Midbrain (tissue), 1 donor: ENCODE measurements at regions not wholly inside any gene's neighbourhood (a gene's known extent, or its start where the extent isn't known, plus 50 kb on each side); places are given as distances from the start of the nearest gene placed in this dataset.
A peak's percentile ranks its signal among the peaks of the same experiment; 100 is the strongest.
"Not testable (repeated sequence)": the region's sequence is repeated elsewhere in the genome, so short reads cannot be mapped to it uniquely, and the experiment has no call there.

Experiments
- DNase-seq: peaks from one replicate; lab custom pipeline; 2025; lab: John Stamatoyannopoulos, UW

DNA sequence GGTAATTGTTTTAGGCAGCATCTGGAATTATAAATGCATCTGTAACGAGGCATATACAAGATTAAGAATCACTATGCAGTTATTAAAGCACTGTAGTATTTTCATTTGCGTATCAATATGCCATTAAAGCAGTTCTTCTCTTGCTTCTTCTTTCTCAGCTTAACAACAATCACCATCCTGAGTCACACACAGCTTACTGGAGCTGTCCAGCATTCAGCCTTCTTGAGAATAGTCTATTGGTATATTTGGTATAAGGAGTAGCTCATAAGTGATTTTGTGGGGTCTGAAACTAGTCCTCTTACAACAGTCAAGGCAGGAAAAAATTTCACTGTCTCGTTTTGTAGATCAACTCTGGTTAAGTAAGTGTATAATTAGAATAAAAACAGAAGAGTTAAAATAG lies 523.0 kb upstream of the FOXG1 start:
- DNase-seq: no peak

DNA sequence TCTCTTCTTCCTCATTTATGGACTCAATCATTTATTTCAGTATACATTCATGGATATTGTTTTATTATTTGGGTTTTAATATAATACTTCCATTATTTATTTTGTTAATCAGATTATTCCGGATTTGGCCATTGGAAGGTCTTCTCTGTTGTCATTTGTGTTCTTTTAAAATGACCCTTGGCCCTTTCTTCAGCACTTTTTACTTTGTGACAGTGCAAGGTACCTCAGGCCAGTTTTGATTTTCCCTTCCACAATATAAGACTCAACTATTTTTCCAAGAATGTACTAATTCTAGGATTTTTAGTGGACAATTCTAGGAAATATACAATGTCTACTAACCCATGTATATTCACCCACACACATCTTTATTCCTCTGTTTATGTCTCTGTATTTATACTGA lies 521.4 kb upstream of the FOXG1 start:
- no peak for DNase-seq

DNA sequence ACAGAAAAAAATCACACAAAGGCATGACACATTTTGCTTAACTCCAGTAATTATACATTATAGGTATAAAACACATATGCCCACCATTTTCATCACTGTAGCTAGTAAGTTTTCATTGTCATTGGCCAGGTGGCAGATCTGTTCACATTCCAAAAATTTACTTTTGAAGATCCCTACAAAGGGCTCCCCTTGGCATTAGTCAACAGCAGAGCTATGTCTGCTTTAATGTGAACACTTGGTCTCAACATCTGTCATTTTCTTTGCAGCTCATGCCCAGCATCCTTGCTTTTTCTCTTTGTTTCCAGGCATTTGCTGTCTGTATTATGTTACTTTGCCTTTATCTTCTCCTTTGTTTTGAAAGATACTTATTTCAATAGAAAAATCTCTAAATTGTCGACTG lies 519.1 kb upstream of the FOXG1 start:
- DNase-seq: no peak

DNA sequence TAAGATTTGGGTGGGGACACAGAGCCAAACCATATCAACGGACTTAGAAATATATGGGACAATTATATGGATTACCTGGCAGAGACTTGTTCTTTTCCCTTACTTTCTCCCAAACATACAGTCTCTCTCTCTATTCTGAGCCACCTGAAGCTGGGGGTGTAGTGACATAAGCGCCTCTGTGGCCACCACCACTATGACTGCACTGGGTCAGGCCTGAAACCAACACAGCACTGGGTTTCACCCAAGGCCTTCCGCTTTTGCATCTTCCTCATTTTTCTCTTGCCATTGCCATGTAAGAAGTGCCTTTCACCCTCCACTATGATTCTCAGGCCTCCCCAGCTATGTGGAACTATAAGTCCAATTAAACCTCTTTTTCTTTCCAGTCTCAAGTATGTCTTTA lies 514.5 kb upstream of the FOXG1 start:
- DNase-seq: not testable (repeated sequence)

DNA sequence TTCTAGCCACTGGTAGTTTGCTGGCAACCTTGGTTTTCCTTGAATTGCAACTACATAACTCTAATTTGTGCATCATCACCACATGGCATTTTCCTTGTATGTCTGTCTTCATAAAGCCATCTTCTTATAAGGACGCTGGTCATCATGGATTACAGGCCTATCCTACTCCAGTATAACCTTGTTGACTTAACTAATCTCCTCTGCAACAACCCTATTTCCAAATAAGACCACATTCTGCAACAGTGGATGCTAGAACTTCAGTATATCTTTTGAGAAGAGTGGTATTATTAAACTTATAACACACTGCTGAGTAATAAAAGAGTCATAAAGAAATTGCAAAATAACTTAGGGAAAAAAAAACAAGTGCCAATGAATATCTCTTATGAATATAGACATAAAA lies 511.8 kb upstream of the FOXG1 start:
- no peak for DNase-seq

DNA sequence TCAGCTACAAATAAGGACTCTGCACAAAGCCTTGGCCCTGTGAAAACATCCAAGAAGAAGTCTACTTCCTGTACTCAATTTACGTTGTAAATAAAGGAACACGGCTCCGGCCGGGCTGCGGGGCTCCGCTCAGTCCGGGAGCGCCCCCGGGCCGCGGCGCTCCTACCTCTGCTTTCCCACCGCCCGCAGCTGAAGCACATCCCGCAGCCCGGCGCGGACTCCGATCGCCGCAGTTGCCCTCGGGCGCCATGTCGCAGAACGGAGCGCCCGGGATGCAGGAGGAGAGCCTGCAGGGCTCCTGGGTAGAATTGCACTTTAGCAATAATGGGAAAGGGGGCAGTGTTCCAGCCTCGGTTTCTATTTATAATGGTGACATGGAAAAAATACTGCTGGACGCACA lies 502.3 kb upstream of the FOXG1 start:
- DNase-seq: no peak

DNA sequence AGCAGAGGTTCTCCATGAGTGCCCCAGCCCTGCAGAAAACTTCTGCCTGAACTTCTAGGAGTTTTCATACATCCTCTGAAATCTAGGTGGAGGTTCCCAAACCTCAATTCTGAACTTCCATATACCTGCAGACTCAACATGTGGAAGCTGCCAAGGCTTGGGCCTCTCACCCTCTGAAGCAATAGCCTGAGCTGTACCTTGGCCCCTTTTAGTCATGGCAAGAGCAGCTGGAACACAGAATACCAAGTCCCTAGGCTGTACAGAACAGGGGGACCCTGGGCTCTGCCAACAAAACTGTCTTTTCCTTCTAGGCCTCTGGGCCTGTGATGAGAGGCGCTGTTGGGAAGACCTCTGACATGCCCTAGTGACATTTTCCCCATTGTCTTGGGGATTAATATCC lies 494.3 kb upstream of the FOXG1 start:
- no peak for DNase-seq

DNA sequence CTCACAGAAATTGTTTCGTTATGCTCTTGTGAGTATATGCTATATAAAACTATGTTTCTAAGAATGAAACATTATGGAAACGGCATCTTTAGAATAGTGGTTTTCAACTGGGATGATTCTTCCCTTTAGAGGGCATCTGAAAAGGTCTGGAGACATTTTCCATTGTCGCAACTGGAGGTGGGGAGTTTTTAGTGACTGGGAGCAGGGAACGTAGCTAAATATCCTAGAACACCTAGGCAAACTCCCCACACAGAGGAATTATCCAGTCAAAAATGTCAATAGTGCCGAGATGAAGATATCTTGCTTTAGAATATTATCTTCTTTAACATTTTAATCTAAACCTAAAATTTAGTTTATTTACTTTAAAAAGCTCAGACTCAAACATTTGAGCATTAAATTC lies 486.1 kb upstream of the FOXG1 start:
- DNase-seq: no peak

DNA sequence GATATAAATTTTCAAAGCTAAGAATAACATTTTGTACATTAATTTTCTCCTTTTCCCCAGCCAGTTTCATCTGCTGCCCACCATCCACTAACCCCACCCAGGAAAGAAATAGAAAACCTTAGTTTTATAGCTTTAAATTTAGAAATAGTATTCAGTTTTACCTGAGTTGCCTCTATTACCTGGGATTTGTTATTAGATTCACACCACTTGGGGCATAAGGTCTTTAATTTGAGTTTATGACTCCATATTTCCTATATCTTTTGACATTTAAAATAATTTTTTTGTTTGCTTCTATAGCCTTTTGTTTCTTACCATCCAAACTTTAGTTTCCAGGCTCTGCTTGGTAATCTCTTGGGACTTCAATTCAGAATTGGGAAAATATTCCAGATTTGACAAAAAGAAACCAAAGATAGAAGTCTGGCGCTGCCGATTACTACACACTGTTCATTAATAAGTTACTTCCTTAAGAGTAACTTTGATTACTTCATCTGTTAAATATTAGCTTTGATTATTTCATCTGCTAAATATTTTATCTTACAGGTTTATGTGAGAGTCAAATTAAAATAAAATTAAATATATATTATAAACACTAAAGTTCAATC lies 485.5 kb upstream of the FOXG1 start:
- no peak for DNase-seq

DNA sequence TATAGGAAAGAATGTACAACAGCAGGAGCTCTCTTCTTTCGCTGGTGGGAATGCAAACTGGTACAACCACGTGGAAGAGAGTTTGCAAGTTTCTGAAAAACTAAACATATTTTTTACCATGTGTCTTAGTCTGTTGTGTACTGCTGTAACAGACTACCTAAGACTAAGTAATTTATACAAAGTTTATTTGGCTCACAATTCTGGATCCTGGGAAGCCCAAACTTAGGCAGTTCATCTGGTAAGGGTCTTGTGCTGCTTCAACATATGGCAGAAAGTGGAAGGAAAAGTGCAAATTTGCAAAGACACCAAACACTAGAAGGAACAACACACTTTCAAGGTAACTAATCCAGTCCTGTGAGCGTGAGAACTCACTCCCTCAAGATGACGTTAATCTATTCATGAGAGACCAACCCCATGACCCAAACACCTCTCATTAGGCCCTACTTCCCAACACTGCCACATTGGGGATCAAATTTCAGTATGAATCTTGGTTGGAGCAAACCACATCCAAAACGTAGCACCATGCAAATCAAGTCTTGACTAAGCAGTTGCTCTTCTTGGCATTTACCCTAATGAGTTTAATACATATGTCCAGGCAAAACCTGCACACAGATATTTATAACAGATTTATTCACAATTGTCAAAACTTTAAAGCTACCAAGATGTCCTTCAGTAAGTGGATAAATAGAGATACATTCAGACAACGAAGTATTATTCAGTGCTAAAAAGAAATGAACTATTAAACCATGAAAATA lies 481.9 kb upstream of the FOXG1 start:
- no peak for DNase-seq

DNA sequence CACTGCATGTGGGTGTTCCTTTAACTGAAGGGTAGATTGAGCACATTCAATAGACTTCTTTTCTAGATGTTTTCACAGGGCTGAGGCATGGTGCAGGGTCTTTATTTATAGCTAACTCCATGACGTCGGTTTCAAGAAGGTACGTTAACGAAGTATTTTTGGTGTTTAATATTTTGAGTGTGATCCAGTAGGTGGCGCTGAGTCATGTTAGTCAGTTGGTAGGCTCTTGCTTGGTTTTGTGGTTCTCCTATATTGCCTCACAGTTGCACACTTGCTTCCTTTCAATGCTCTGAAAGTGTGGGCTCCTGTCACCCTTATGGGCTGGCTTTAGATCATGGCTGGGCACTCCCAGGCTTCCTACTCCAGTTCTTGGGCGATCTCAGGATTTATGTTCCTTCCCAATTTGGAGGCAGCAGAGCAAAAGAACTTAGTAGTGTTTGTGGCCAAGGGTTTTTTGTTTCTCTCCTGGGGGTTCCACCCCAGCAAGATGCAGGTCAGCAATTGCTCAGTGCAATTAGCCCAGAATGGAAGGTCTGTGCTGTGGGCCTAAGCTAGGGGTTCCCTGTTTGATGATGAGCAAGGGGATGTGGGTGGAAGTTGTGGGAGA lies 471.6 kb upstream of the FOXG1 start:
- DNase-seq: no peak

DNA sequence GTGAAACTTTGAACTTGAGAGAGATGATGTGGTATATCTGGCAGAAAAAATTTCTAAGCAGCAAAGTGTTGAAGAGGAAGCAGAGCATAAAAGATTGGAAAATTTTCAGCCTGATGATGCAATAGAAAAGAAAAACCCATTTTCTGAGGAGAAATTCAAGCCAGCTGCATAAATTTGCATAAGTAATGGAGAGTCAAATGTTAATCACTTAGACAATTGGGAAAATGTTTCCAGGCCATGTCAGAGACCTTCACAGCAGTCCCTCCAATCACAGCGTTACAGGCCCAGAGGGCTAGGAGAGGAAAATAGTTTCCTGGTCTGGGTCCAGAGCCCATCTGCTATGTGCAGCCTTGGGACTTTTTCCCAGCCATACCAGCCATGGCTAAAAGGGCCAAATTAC lies 469.0 kb upstream of the FOXG1 start:
- peak; percentile 12 for DNase-seq

DNA sequence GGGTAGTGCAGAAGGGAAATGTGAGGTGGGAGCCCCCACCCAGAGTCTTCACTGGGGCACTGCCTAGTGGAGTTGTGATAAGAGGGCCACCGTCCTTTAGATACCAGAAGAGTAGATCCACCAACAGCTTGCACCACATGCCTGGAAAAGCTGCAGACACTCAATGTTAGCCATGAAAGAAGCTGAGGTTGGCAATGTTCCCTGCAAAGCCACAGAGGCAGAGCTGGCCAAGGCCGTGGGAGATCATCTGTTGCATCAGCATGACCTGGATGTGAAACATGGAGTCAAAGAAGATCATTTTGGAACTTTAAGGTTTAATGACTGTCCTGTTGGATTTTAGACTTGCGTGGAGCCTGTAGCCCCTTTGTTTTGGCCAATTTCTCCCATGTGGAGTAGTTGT lies 468.4 kb upstream of the FOXG1 start:
- no peak for DNase-seq

DNA sequence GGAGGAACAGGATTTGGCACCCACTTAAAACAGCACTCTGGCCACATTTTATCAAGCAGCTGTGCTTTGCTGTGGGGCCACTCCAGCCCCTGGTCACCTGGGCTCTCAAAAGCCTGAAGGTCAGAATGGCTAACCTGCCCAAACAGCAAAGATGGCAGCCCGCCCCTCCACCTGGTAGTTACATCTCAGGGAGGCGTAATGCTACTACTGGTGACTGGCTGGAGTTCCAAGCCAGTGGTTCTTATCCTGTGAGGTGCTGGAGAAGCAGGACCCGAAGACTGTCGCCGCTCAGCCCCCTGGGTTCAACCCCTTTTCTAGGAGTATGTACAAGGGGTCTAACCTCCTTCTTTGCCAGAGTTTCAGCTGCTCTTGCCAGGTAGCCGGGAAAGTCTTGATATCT lies 467.4 kb upstream of the FOXG1 start:
- no peak for DNase-seq

DNA sequence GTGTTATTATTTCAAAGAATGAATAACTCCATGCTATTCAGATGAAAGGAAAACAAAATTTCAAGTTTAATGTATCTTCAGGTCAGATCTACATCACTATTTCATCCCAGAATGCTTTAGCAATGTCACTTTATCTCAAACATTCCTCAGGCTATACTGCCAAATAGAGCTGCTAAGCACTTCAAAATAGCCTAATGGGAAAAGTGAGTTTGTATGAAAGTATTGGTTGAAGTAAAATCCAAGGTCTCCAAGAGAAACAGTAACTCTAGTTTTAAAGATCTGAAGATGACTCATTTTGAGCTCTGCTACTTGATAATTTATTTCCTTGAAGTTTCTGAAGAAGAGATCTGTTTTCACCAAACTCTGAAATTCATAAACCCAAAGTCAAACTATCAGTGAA lies 466.2 kb upstream of the FOXG1 start:
- DNase-seq: no peak

DNA sequence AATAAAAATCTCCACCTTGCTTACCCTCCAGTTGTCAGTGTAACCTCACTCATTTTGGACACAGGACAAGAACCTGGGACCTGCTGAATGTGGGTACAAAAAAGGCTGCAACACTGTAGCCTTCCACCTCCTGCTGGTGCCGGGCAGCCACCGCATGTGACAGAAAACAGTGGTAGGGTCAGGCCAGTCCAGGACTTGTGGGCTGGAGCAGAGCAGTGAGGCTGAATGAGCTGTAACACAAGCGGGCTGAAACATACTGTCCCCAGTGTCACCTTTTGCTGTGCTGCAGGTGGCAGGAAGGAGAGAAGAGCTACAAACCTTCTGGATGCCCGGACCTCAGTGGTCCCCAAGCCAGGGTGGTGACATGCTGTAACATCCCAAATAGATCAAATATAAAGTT lies 465.4 kb upstream of the FOXG1 start:
- no peak for DNase-seq

DNA sequence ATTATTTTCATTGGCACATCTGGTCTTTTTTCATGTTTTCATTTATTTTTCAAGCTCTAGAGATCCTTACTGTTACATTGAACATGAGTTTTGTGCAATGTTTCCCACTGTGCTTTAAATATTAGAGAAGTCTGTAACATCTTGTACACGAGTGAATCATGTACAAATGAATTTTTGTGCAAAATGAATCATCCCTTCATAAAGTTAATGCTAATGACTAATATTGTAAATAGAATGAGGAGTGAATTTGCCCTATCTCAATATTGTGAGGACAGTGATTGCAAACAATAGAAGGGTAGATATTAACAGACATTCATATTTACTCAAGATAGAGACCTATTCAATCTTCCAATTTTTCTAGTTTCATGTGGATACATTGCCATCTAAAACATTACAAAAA lies 463.3 kb upstream of the FOXG1 start:
- no peak for DNase-seq

DNA sequence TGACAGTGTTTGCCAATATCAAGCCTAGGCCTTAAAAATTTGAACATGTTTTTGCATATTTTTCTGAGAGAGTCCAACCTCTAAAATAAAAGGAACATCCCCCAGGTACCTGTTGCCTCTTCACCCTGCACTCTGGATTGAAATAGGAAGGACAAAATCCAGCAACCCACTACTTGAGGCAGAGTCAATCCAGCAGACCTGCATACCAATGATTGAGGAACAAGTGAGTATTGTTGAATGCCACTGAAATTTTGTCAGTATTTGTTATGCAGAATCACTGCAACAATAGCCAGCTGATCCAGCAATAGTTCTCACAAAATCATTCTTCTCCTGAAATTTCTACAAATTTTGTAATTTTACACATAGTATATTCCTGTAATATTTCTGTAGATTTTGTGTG lies 460.6 kb upstream of the FOXG1 start:
- peak; percentile 58 for DNase-seq

DNA sequence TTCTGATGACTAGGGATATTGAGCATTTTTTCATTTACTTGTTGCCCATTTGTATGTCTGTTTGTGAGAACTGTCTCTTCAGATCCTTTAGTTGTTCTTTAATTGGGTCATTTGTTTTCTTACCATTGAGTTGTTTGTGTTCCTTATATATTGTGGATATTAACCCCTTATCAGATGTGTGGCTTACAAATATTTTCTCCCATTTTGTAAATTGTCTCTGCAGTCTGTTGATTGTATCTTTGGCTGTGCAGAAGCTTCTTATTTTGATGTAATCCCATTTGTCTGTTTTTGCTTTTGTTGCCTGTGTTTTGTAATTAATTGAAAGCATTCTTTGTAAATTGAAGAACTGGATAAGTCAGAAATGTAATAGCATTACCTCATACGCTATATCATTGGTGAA lies 459.1 kb upstream of the FOXG1 start:
- peak; percentile 43 for DNase-seq

DNA sequence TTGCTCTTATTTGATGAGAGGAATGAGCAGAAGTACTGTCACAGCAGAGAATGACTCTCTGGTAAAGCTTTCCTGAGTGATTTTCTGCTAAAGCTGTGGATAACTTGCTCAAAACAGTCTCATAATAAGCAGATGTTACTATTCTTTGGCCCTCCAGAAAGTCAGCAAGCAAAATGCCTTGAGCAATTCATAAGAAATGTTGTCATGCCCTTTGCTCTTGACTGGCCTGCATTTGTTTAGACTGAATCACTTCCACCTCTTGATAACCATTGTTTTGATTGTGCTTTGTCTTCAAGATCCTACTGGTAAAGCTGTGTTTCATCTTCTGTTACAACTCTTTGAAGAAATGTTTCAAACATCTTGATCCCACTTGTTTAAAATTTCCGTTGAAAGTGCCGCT lies 457.9 kb upstream of the FOXG1 start:
- no peak for DNase-seq

DNA sequence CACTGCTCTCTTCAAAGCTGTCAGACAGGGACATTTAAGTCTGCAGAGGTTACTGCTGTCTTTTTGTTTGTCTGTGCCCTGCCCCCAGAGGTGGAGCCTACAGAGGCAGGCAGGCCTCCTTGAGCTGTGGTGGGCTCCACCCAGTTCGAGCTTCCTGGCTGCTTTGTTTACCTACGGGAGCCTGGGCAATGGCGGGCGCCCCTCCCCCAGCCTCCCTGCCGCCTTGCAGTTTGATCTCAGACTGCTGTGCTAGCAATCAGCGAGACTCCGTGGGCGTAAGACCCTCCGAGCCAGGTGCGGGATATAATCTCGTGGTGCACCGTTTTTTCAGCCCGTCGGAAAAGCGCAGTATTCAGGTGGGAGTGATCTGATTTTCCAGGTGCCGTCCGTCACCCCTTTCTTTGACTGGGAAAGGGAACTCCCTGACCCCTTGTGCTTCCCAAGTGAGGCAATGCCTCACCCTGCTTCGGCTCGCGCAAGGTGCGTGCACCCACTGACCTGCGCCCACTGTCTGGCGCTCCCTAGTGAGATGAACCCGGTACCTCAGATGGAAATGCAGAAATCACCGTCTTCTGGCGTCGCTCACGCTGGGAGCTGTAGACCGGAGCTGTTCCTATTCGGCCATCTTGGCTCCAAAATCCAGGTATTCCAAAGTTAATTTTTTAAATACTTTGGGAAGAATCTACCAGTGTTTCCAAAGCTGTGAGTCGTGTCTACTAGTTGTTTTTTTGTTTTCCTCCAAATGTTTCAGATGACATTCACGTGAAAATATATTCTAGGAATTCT lies 448.5 kb upstream of the FOXG1 start:
- DNase-seq: not testable (repeated sequence)

DNA sequence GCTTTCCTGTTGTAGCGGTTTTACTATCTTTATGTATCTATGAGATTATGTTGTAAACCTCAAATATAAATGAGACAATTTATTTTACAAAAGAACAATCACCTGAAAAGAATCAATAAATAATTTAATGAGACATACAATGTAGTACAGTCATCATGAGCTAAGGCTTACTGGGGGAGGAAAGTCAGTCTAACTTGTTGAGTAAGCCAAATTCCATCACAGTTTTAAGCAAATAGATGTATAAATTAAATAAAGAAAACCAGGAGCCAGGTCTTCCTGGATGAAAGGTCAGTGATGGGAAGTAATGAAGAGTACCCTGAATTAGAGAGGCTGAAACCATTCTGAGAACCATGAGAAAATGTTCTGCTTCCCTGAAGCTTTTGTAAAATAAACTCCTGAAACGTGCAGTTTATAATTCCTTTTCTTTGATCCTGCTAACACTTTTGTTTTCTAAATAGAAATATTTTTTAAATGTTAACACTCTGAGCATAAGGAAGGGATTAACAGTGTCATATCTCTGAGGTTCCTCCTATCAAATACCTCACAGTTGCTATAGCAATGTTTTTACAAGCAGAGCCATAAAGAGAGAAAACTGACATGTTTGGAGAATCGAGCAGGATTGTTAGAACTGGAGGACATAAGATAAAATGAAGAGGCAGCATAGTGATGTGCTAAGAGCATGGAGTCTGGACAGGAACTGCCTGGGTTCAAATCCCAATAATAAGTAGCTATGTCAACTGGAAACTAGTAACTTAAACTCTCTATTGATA lies 444.9 kb upstream of the FOXG1 start:
- DNase-seq: no peak
